ENCODE measurements at regions not wholly inside any gene's neighbourhood (a gene's known extent, or its start where the extent isn't known, plus 50 kb on each side); places are given as distances from the start of the nearest gene placed in this dataset.

DNA sequence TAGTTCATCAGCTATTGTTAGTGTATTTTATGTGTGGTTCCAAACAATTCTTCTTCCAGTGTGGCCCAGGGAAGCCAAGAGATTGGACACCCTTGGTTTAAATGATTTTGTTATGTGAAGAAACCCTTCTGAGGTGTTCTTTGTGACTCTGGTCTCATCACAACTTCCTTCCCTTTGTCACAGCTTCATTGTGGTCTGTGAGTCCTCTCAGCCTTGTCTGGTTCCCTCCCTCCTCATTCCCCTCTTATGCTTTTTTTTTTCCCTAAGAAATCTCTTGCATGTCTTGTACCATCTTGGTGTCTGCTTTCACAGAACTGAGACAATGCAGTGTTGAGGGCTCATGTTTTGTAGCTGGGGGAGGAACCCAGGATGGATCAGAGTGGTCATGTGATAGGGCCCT lies 118.9 kb downstream of the TMEM182 start (continued):
- TF ChIP-seq TAF1 (IDR thresholded peaks at IDR 0.05; ENCODE audit: borderline replicate concordance, low read depth, low read length), result no peak
- TF ChIP-seq IRF3 (IDR thresholded peaks at IDR 0.05; ENCODE audit: low read depth, low read length), result no peak

- Histone ChIP-seq H3K9me3 (no peaks in the 10 kb centered on the region), H2AFZ (ENCODE audit: low read depth) (no peak overlapping the region), H4K20me1 (ENCODE audit: insufficient read depth) (no peaks in the 10 kb centered on the region), H3K27ac (ENCODE audit: low read depth in 2 of 2, low read length in 1 of 2) (no peak overlapping the region), H3K79me2 (ENCODE audit: insufficient read depth) (no peaks in the 10 kb centered on the region), H3K4me3 (ENCODE audit: low read depth in 2 of 2, low read length in 1 of 2) (no peak overlapping the region), H3K9me2 (no peaks in the 10 kb centered on the region), H3K36me3 (replicated peaks in 1 of 2; ENCODE audit: control insufficient read depth in 1 of 2, insufficient read depth in 2 of 2, low read length in 1 of 2) (no peaks in the 10 kb centered on the region), H3K9ac (no peak overlapping the region), H3K4me1 (ENCODE audit: control insufficient read depth in 1 of 2, insufficient read depth in 2 of 2, low read depth in 1 of 2, low read length in 1 of 2) (no peaks in the 10 kb centered on the region), H3F3A (replicated peaks; ENCODE audit: insufficient read depth) (no peaks in the 10 kb centered on the region), H3K4me2 (no peak overlapping the region), H3K27me3 (ENCODE audit: insufficient read depth) (0 out of 2 replicates have a peak, but pooled peaks cover 3% of the 10 kb centered on the region)
- CTCF ChIA-PET, result interaction anchor here (1.0 kb wide), 1 partner anchor 29 kb away, joined by 3 read pairs; no protein-coding TSS in a partner anchor
- POLR2A ChIA-PET, result no interaction called here
- no peak for DNase-seq
- 20% methylated on average over 3 of the region's 3 CpGs for WGBS (ENCODE audit: low lambda C conversion rate)
- TF ChIP-seq, protein P1, sequence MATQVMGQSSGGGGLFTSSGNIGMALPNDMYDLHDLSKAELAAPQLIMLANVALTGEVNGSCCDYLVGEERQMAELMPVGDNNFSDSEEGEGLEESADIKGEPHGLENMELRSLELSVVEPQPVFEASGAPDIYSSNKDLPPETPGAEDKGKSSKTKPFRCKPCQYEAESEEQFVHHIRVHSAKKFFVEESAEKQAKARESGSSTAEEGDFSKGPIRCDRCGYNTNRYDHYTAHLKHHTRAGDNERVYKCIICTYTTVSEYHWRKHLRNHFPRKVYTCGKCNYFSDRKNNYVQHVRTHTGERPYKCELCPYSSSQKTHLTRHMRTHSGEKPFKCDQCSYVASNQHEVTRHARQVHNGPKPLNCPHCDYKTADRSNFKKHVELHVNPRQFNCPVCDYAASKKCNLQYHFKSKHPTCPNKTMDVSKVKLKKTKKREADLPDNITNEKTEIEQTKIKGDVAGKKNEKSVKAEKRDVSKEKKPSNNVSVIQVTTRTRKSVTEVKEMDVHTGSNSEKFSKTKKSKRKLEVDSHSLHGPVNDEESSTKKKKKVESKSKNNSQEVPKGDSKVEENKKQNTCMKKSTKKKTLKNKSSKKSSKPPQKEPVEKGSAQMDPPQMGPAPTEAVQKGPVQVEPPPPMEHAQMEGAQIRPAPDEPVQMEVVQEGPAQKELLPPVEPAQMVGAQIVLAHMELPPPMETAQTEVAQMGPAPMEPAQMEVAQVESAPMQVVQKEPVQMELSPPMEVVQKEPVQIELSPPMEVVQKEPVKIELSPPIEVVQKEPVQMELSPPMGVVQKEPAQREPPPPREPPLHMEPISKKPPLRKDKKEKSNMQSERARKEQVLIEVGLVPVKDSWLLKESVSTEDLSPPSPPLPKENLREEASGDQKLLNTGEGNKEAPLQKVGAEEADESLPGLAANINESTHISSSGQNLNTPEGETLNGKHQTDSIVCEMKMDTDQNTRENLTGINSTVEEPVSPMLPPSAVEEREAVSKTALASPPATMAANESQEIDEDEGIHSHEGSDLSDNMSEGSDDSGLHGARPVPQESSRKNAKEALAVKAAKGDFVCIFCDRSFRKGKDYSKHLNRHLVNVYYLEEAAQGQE (IDR thresholded peaks at IDR 0.05; ENCODE audit: low read depth, low read length), result no peak
- no peak for TF ChIP-seq YY1 (IDR thresholded peaks at IDR 0.05; ENCODE audit: low read depth)
- no peak for TF ChIP-seq NRF1 (IDR thresholded peaks at IDR 0.05; ENCODE audit: low read depth, low read length)
- no peak for TF ChIP-seq ELF1 (IDR thresholded peaks at IDR 0.05)
- TF ChIP-seq CTCF (IDR thresholded peaks at IDR 0.05), result no peak
- TF ChIP-seq TEAD4 (IDR thresholded peaks at IDR 0.05; ENCODE audit: borderline replicate concordance, insufficient read depth), result no peak
- TF ChIP-seq EZH2phosphoT487 (IDR thresholded peaks at IDR 0.05; ENCODE audit: borderline replicate concordance, low read depth), result no peak
- no peak for TF ChIP-seq USF1 (IDR thresholded peaks at IDR 0.05; ENCODE audit: borderline replicate concordance, low read depth)
- TF ChIP-seq, protein P2, sequence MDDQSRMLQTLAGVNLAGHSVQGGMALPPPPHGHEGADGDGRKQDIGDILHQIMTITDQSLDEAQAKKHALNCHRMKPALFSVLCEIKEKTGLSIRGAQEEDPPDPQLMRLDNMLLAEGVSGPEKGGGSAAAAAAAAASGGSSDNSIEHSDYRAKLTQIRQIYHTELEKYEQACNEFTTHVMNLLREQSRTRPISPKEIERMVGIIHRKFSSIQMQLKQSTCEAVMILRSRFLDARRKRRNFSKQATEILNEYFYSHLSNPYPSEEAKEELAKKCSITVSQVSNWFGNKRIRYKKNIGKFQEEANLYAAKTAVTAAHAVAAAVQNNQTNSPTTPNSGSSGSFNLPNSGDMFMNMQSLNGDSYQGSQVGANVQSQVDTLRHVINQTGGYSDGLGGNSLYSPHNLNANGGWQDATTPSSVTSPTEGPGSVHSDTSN (IDR thresholded peaks at IDR 0.05), result no peak
- no peak for TF ChIP-seq EP300 (IDR thresholded peaks at IDR 0.05; ENCODE audit: borderline replicate concordance in 1 of 2, low read depth in 1 of 2, low read length in 1 of 2)
- TF ChIP-seq RXRA (IDR thresholded peaks at IDR 0.05; ENCODE audit: borderline replicate concordance, low read depth), result no peak
Measured at GRCh38 chr2:102886216-102886893, 124.5 kb downstream of the TMEM182 start.

Data from SK-N-SH (cell line).